Ammon's horn (tissue), 1 donor: ENCODE measurements at regions not wholly inside any gene's neighbourhood (a gene's known extent, or its start where the extent isn't known, plus 50 kb on each side); places are given as distances from the start of the nearest gene placed in this dataset.
A peak's percentile ranks its signal among the peaks of the same experiment; 100 is the strongest.

Source experiments
- DNase-seq: peaks from one replicate; pipeline ENCODE4 v3.0.0-alpha.2; 2016; ENCODE audit warnings: low spot score

DNA sequence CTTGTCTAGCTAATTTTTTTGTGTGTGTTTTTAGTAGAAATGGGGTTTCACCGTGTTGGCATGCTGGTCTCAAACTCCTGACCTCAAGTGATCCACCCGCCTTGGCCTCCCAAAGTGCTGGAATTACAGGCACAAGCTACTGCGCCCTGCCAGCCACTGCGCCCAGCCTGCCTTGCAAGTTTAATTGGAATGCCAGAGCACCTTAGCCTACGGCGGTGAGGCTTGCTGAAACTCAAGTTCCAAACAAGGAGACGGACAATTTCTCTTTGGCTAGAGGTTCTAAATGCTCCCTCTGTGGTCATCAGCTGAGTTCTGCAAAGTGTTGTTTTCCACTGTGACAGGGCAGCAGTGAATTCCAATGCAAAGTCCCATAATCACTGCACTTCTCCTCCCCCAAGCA is 583.4 kb downstream of the KCNJ3 start:
- no peak for DNase-seq

DNA sequence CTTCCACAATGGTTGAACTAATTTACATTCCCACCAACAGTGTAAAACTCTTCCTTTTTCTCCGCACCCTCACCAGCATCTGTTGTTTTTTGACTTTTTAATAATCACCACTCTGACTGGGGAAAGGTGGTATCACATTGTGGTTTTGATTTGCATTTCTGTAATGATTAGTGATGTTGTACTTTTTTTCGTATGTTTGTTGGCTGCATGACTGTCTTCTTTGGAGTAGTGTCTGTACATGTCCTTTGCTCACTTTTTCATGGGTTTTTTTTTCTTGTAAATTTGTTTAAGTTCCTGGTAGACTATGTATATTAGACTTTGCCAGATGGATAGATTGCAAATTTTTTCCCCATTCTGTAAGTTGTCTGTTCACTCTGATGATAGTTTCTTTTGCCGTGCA is 574.8 kb downstream of the KCNJ3 start:
- no peak for DNase-seq

DNA sequence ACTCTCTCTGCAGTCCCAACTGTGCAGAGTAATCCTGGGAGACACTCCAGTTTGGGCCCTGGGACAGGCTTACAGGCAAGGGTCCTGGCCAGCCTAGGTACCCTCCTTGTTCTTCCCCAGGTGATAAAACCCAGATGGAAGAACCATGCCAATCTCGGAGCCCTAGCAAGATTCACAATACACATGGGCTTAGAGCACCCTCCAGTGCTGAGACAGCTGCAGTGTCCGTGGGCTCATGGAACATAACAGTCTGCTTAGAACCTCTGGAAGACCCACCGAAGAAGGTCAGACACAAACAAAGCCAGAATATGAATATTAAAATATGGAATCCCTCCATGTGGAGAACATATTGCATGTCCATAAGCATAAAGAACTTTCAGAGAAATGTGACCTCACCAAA is 568.1 kb downstream of the KCNJ3 start:
- DNase-seq = no peak

DNA sequence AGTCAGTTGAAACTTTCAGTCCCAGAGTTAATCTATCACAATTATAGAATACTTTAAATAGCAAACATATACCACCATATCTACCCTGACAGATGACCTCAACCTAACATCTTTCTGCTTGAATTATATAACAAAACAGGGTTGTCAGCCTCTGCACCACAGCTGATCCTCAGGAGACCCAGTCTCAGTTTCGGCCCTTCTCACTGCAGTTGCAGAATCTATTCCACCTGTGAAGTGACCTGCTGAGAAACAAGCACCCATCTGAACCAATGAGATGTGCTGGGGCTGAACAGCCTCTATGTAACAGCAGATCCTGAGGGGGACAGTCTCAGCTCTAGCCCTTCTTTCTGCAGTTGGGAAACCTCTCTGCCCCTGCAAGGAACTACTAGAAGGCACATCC is 567.6 kb downstream of the KCNJ3 start:
- no peak for DNase-seq

DNA sequence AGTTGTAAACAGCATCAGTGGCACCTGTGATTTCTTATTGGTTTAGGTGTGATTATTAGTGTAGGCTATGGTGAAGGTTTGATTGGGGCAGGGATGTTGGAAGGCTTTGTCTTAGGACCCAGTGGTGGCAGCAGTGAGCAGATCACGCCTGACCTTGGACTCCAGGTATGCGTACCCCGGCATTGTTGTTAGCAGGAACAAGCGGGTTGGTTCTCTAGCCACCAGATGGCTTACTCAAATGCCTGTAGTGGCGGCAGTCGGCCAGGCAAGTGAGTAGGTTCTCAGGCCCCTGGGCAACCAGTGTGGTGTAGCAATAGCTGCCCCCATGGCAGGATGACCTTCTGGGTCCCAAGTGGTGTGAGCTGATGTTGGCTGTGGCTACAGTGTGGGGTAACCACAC is 558.3 kb downstream of the KCNJ3 start:
- DNase-seq = no peak

DNA sequence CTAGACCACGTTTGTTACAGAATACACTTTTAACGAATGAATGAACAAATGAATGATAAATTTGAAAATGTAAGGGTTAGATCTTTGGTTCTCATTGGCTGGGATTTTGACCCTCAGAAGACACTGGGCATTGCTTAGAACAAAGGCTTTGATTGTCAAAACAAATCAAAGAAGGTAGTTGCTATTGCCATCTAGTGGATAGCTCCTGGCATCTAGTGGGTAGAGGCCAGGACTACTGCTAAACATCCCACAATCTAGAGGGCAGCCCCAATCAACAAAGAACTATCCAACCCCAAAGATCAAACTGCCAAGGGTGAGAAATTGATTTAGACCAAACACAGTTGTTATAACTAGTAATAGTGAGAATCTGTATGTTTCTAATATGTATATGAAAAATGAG is 552.3 kb downstream of the KCNJ3 start:
- peak; percentile 56 for DNase-seq

DNA sequence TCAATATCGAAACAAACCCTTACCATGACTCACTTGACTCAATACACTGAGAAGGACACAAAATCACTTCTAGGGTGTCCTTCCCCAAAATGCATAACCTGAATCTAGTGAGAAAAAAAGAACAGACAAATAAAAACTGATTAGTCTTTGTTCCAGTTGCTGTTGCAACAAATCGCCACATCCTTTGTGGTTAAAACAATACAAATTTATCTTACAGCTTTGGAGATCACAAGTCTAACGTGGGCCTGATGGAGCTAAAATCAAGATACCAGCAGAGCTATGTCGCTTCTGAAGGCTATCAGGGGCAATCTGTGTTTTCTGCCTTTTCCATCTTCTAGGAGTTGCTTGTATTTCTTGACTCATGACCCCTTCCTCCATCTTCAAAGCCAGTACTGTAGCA is 541.7 kb downstream of the KCNJ3 start:
- no peak for DNase-seq

DNA sequence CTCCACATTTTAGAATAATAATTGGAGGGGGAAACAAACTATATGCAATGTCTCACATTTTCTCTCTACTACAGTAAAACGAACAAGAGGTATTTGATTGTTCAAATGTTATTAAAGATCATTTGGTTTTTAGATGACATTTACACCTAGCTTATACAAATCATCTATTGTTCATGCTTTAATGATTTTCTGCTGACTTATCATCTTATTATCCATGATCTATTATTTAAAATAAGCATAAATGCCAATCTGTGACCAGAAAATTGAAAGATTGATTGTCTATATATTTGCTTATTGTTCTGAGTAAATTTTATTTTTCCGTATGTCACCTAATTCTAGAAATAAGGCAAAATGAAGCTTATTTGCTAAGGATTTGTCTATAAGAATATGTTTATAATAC is 537.2 kb downstream of the KCNJ3 start:
- DNase-seq = no peak

DNA sequence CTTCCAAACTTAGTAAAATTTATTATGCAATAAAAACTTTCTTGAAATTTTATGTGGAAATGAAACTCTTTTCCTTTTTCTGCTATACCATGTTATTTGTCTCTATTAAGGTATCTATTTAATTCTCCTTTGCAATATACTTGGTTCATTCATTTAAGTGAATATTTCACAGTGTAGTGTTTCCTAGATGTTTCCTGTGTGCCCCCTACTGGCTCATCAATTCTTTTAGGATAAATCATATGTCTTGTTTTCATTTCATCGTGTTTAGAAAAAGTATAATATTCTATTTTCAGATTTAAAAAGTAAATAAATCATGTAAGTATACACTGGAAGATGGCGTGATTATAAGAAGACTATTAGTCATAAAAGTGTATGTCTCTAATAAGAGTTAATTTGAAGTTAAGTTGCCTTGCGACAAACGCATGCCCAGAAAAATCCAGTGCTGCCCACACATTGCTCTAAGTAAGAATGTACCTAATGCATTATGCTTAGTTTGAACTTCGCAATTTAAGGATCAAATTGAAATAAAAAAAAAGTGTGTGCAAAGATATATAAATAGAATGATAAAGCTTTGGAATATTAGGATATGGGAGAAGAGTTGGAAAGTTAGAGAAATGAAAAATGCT is 525.4 kb downstream of the KCNJ3 start:
- DNase-seq = peak; percentile 29

DNA sequence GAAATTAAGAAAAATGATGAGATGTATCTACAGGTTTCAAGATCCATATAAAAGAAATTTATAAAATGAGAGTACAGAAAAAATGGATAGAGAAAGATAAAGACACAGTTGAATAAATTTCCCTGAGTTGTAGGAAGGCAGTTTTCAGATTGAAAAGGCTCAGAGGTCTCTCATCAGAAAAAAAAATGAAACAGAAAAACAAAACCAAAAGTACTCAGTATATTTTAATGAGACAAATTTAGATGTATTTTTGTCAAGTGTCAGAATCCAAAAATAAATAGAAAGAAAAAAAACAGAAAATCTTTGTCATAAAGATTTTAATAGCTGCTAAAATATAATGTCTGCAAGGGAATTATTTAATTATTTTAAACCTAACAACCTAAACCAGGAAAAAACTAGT is 520.5 kb downstream of the KCNJ3 start:
- DNase-seq = no peak

DNA sequence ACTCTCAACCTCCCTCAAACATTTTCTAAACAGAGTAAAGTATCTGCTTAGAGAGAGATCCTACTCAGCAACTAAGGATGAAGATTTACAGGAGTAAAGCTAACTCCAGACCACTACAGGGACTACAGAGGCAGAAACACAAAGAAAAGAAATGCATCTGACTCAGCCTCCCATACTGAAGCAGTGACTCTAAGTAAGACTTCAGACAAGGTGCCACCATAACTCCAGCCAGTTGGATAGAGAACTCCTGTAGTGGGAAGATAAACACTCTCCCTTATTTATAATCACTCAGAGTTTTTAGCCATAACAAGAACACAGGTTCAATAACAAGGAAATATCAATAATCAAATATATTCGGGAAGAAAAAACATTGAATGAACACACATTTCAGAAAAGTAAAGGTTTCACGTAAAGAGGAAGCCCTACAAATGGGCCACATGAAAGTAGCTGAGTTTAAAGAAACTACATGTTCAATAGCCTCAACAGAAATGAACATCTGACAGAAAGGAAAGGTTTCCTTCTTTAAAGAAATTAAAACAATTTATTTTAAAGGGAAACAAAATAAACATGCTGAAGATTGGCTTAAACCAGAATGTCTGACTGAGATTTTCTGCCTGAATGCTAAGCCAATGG is 519.9 kb downstream of the KCNJ3 start:
- no peak for DNase-seq

DNA sequence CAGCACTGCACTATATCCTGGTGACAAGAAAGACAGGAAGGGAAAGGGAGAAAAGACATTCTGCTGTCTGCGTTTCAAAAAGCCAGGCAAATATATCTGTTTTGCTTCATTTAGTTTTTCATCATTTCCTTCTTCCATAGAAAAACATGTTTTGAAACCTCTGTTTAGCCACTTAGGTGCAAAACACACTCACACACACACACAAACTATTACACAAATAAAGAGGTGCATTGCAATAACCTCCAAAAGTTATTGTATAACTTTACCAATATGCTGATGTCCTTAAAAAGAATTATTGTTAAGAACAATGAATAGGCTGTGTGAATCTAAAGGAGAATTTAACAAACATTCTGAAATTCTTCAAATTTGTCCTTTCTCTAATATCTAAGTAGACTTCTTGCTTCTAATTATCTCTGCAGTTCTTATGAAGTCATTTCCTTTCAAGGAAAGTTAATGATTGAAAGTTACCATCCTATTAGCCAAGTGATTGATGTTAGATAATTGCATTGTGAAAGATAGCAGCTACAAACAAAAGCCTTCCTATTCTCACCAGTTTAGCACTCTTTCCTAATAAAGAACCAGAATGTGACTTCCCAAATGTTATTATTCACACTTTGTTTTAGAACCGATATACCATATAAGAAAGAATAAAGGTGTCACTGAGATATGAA is 516.7 kb downstream of the KCNJ3 start:
- no peak for DNase-seq

DNA sequence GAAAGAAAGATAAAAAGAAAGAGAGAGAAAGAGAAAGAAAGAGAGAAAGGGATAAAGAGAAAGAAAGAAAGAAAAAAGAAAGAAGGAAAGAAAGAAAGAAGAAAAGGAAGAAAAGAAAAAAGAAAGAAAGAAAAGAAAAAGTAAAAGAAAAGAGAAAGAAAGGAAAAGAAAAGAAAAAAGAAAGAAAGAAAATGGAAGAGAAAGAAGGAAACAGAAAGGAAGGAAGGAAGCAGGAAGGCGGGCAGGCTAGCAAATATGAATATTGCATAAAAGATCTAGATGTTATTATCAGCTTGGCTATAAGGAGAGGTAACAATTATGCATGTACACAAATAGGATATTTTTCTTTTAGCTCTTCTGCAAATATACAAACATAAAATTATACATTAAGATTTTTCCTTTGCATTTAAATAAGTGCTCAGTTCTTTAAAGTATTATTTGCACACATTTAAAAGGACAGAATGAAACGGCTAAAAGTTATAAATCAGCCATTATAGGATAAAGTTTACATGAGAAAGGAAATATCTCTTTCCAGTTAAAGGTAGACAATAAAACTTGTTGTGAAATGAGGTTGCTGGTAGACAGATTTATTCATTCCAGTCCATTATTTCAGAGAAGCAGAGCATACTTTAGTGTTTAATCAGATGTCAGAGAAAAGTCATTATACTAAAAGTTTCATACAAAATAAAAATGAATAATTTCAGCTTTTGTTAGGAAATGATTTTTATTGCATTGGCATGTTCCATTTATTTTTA is 511.4 kb downstream of the KCNJ3 start:
- no peak for DNase-seq

DNA sequence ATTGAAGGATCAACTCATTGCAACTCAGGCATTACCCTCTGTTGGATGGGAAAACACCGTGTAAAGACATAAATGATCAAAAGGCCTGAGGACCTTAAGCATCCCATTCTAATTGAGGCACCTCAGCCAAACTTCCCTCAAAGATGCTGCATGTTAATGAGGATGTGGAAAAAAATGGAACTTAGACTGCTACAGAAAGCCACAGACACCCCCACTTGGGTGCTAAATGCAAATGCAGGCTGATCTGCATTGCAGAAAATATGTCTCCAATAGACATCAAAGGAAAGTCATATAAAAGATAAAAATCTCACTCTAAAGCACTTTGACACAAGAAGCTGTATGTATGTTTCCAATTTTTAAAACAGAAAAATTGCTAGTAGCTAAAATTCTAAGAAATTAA is 504.7 kb downstream of the KCNJ3 start:
- no peak for DNase-seq

DNA sequence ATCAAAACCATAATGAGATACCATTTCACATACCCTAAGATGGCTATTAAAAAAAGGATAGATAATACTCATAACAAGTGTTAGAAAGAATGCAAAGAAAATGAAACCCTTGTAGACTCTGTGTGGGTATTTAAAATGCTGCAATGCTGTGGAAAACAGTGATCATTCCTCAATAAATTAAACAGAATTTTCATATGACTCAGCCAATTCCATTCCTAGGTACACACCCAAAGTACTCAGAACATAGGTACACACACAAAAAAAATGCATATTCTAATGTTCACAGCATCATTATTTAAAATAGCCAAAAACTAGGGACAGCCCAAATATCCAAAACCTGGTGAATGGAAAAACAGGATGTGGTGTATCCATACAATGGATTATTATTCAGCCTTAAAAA is 502.3 kb downstream of the KCNJ3 start:
- DNase-seq = no peak

DNA sequence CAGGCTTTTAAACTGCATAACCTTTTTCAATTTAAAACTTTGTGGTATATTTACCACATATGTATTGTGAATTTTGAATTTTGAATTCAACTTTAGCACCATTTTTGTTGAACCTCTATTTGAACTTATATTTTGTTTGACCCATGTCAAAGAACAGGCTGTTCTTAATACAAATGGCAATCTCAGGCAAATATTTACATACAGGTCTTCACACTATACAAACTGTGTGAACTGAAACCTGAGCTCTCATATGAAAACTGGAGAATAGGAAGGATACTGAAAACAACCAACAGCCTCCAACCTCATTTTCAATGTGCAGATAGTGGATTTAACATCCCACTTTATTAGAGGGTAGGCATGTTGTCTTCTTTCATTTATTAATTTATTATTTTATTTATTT is 491.8 kb downstream of the KCNJ3 start:
- DNase-seq = no peak

DNA sequence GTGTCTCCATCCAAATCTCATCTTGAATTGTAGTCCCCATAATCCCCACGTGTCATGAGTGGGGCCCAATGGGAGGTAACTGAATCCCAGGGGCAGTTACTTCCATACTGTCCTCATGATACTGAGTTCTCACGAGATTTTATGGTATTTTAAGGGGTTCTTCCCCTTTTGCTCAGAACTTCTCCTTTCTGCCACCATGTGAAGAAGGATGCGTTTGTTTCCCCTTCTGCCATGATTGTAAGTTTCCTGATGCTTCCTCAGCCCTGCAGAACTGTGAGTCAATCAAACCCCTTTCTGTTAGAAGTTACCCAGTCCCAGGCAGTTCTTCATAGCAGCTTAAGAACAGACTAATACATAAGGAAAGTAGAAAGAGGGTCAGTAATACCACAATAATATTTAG is 480.4 kb downstream of the KCNJ3 start:
- no peak for DNase-seq

DNA sequence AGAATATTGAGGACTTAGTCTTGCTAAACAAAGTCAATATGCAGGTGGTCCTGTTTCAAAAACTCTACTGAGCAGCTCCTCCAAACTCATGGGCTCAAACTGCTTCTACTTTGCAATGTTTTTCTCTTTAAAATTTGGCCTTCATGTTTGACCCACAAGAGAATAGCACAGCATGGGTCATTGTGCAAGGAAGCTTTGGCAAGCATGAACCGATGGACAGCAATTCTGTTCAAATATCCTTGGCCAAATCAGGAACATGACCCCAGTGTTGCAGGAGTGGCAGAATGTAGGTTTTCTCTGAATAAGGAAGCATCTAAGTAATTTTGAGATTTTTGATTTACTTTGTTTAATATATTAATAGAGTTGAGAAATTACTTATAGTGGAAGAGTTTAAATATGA is 477.9 kb downstream of the KCNJ3 start:
- DNase-seq = no peak

DNA sequence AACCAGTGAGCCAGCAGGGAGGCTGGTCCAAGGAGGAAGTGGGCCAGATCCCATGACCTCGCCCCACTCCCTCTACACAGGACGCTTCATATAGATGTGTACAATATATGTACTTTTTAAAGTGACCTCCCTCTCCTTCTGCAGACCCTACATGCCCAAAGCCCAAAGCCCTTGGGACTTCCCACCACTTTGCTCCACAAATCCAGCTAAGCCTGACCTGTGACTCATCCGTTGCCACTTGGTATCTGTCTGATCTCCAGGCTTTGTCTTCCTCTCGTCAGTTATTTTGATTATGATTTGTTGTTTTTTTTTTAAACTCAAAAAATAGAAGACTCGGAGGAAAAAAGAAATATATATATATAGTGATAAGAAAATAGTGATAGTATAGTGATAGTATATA is 470.8 kb downstream of the KCNJ3 start:
- no peak for DNase-seq

DNA sequence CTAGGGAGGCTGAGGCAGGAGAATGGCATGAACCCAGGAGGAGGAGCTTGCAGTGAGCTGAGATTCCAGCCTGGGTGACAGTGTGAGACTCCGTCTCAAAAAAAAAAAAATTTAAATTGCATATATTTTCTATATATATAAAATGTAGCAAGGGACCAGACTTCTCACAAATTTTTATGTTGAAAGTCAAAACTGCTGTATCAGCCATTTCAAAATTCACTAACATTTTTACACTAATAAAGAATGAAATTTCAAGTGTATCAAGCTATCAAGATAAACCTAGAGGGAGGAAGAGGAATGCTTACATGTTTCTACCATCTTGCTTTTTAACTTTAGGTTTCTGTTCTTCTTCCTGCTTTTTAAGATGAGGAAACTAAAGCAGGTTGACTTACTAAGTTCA is 464.0 kb downstream of the KCNJ3 start:
- no peak for DNase-seq

DNA sequence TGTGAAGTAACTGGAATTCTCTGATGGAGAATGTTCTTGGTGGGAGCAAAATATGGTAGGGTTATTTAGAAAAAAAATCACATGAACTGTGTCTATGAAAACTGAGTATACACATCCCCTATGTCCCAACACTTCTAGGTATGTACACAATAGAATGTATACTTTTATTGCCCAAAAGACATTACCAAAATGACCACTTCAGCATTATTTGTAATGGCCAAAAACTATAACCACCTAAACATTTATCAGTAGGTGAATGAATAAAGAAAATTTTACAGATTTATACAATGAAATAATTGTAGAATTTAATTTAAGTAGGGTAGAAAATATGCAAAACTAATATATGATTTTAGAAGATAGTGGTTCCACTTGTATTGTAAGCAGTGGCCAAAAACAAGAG is 462.8 kb downstream of the KCNJ3 start:
- DNase-seq = no peak

DNA sequence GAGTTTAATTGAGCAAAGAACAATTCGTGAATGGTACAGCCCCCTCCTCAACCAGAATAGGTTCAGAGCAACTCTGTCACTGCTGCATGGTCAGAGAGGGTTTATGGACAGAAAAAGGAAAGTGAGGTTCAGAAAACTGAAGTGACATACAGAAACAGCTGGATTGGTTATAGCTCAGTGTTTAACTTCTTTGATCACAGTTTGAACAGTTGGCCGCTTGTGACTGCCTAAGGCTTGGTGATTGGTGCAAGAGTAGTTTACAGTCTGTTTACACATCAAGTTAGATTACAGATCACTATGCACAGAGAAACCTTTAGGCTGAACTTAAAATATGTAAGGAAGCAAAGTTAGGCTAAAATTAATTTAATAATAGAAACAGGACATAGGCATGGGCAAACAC is 459.2 kb downstream of the KCNJ3 start:
- no peak for DNase-seq

DNA sequence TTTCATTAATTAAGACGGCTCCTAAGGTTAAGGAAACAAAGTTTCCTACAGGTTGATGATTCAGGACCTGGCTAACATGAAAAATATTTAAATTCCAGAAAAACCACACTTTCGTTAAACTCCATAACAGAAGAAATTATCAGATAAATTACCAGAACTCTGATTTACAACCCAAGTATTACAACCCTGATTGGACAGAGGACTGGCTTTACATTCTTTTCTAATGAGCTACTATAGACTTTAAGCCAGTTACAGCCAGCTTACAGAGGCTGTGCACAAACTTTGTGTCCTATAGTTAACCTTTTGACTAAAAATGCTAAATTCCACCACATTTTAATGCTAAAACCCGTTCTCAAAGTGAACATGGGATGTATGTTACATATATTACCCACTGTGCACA is 458.6 kb downstream of the KCNJ3 start:
- DNase-seq = no peak
